Testis (tissue), 2 donors: ENCODE measurements at regions not wholly inside any gene's neighbourhood (a gene's known extent, or its start where the extent isn't known, plus 50 kb on each side); places are given as distances from the start of the nearest gene placed in this dataset.

Experiments
- DNase-seq: peaks from one replicate; pipeline ENCODE4 v3.0.0-alpha.2; 2019
- H3K27ac ChIP-seq, 2 donors: fragments of 200-600 bp; sonication (generic); one replicate each; pipeline ENCODE4 v1.5.1; 2019
- H3K27me3 ChIP-seq: fragments of 200-600 bp; sonication (generic); one replicate; pipeline ENCODE4 v1.5.1; 2019
- H3K36me3 ChIP-seq: fragments of 200-600 bp; sonication (generic); one replicate; pipeline ENCODE4 v1.5.1; 2017; ENCODE audit warnings: low read depth; ENCODE audit errors: missing control alignments
- H3K4me1 ChIP-seq: fragments of 200-600 bp; sonication (generic); one replicate; pipeline ENCODE4 v1.5.1; 2019
- H3K4me3 ChIP-seq, 2 donors: fragments of 200-600 bp; sonication (generic); one replicate each; pipeline ENCODE4 v1.5.1; 2017 to 2019
- H3K9me3 ChIP-seq: fragments of 200-600 bp; sonication (generic); one replicate; pipeline ENCODE4 v1.5.1; 2017
- POLR2A ChIP-seq: fragments of 450-650 bp; IDR thresholded peaks from one replicate; pipeline ENCODE4 v1.6.1; 2017; ENCODE audit warnings: antibody characterized with exemption, mild to moderate bottlenecking, moderate library complexity
- WGBS, 2 donors: methylation state at CpG; one replicate each; pipeline ENCODE4 v1.1.5; 2018; 5-methylcytosine and 5-hydroxymethylcytosine counted together
- intact Hi-C: fragments of 100-400 bp; cut with DNase I; formaldehyde crosslinking; loops from one replicate; pipeline ENCODE4 v1.15.1; 2023; ENCODE audit warnings: low total_unique reads
- TF ChIP-seq, protein P1 (sequence below), 3 experiments: fragments of 450-650 bp in 2 of 3; fragments of 200-600 bp in 1 of 3; sonication (generic) in 1 of 3; IDR thresholded peaks; one replicate each; pipeline ENCODE4 v1.5.1; 2016 to 2019; ENCODE audit warnings: antibody characterized with exemption in 3 of 3, mild to moderate bottlenecking in 2 of 3, moderate library complexity in 1 of 3

DNA sequence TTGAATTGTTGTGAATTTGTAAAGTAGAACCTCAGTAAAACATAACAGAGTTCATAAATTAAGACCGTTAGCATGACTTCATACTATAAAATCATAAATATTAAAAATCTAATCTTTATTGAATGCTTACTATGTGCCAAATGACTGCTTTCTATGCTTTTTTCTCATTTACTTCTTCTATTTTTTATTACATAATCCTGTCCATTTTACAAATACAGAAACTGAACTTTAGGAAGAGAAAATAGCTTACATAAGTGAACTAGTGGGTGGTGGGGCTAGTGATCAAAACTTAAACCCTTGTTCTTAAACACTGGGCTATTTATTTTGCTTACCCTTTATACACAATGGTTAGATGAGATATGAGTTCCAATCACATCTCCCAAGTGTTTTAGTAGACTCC is 122.3 kb downstream of the ZC3H11B start:
- no peak for TF ChIP-seq POLR2A
- TF ChIP-seq, protein P1, sequence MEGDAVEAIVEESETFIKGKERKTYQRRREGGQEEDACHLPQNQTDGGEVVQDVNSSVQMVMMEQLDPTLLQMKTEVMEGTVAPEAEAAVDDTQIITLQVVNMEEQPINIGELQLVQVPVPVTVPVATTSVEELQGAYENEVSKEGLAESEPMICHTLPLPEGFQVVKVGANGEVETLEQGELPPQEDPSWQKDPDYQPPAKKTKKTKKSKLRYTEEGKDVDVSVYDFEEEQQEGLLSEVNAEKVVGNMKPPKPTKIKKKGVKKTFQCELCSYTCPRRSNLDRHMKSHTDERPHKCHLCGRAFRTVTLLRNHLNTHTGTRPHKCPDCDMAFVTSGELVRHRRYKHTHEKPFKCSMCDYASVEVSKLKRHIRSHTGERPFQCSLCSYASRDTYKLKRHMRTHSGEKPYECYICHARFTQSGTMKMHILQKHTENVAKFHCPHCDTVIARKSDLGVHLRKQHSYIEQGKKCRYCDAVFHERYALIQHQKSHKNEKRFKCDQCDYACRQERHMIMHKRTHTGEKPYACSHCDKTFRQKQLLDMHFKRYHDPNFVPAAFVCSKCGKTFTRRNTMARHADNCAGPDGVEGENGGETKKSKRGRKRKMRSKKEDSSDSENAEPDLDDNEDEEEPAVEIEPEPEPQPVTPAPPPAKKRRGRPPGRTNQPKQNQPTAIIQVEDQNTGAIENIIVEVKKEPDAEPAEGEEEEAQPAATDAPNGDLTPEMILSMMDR (IDR thresholded peaks at IDR 0.05): no peak
- Histone ChIP-seq H3K4me1 (no peaks in the 10 kb centered on the region), H3K9me3 (no peaks in the 10 kb centered on the region), H3K27me3 (no peaks in the 10 kb centered on the region), H3K36me3 (no peaks in the 10 kb centered on the region), H3K27ac (no peak overlapping the region), H3K4me3 (no peak overlapping the region)
- no peak for DNase-seq
- WGBS, 2 donors: 93 to 95% methylated on average over 1 of the region's 1 CpG
- intact Hi-C loops: no loop called here

DNA sequence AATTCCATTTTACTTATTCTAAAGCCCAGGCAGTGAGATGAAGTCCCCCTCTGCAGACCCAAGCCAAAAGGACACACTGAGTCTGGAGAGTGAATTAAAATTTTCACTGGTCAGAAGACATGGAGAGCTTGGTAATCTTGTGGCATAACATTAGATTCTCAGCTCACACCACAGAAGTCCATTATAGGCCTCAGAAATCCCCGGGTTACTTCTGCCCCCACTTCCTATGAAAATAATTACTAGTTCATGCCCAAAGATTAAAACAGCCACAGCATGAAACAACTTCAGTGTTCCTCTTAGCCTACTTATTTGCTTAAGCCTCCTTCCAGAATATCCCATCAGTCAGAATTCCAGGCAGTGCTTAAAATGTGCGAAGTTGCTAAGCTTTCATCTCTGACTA is 123.3 kb downstream of the ZC3H11B start:
- Histone ChIP-seq H3K4me1 (no peaks in the 10 kb centered on the region), H3K4me3 (no peak overlapping the region), H3K27me3 (no peaks in the 10 kb centered on the region), H3K9me3 (no peaks in the 10 kb centered on the region), H3K27ac (no peak overlapping the region), H3K36me3 (no peaks in the 10 kb centered on the region)
- intact Hi-C loops: no loop called here
- DNase-seq: no peak
- WGBS, 2 donors: 79 to 86% methylated on average over 2 of the region's 2 CpGs
- TF ChIP-seq, protein P1 (IDR thresholded peaks at IDR 0.05): no peak
- TF ChIP-seq POLR2A: no peak

DNA sequence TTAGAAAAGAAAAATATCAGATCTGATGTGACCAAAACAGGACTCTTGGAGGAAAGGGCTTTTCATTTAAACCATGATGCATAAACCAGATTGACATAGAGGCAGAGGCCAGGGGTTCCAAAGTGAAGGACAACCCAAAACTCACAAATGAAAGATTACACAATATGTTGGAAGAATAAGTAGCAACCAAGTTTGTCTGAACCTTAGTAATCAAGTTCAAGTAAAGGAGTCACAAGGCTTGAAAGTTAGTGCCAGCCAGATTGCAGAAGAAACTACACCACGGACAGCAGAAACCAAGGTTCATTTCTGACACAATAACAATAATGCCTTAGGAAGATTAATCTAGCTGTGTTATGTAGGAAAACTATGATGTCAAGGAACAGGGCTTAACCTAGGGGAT is 124.6 kb downstream of the ZC3H11B start:
- DNase-seq: no peak
- H3K9me3 ChIP-seq: no peaks in the 10 kb centered on the region
- H3K4me1 ChIP-seq: no peaks in the 10 kb centered on the region
- 77 to 78% methylated on average over 1 of the region's 1 CpG for WGBS, 2 donors
- H3K27ac ChIP-seq: no peak overlapping the region
- no peak for TF ChIP-seq POLR2A
- TF ChIP-seq, protein P1 (IDR thresholded peaks at IDR 0.05): no peak
- intact Hi-C loops: no loop called here
- H3K36me3 ChIP-seq: no peaks in the 10 kb centered on the region
- no peaks in the 10 kb centered on the region for H3K27me3 ChIP-seq
- H3K4me3 ChIP-seq: no peak overlapping the region

DNA sequence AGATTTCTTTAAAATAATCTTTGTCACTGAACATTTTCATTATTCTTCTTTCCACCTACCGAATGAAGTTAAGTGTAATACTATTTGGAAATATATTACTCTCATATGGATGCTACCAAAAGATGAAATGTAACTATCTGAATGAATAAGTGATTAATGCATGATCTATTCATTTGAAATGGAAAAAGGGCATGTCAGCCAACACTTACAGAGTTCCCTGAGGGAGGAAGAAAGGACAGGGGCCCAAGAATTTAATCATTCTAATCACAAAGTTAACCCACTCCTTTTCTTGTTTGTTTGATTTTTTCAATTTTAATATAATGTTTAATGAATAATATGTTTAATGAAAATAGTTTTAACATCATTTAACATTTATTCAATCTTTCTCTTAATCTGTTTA is 129.4 kb downstream of the ZC3H11B start:
- no peaks in the 10 kb centered on the region for H3K4me1 ChIP-seq
- 92% methylated on average over 1 of the region's 1 CpG for WGBS, 2 donors
- TF ChIP-seq, protein P1 (IDR thresholded peaks at IDR 0.05): no peak
- TF ChIP-seq POLR2A: no peak
- no peak overlapping the region for H3K4me3 ChIP-seq
- no peaks in the 10 kb centered on the region for H3K36me3 ChIP-seq
- DNase-seq: no peak
- H3K27me3 ChIP-seq: no peaks in the 10 kb centered on the region
- intact Hi-C loops: no loop called here
- H3K9me3 ChIP-seq: no peaks in the 10 kb centered on the region
- no peak overlapping the region for H3K27ac ChIP-seq

DNA sequence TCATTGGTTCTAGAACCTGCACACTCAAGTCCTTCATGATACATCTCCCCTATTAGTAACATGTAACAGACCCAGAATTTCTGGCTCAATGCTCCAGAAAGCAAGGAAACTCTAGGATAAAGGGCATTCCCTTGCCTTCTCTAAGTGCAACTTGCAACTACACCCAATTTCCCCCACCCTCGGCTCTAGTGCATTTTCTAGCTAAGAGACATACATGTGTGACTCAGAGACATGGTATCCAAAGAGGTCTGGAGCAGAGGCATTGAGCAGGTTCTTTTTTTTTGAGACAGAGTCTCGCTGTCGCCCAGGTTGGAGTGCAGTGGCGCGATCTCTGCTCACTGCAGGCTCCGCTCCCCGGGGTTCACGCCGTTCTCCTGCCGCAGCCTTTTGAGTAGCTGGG is 132.9 kb downstream of the ZC3H11B start:
- Histone ChIP-seq H3K27me3 (no peaks in the 10 kb centered on the region), H3K27ac (no peak overlapping the region), H3K4me3 (no peak overlapping the region), H3K4me1 (no peaks in the 10 kb centered on the region), H3K36me3 (no peaks in the 10 kb centered on the region), H3K9me3 (no peaks in the 10 kb centered on the region)
- intact Hi-C loops: no loop called here
- no peak for DNase-seq
- 72 to 79% methylated on average over 10 of the region's 10 CpGs for WGBS, 2 donors
- TF ChIP-seq POLR2A: no peak
- TF ChIP-seq, protein P1 (IDR thresholded peaks at IDR 0.05): no peak
